ENCODE measurements at regions not wholly inside any gene's neighbourhood (a gene's known extent, or its start where the extent isn't known, plus 50 kb on each side); places are given as distances from the start of the nearest gene placed in this dataset.

DNA sequence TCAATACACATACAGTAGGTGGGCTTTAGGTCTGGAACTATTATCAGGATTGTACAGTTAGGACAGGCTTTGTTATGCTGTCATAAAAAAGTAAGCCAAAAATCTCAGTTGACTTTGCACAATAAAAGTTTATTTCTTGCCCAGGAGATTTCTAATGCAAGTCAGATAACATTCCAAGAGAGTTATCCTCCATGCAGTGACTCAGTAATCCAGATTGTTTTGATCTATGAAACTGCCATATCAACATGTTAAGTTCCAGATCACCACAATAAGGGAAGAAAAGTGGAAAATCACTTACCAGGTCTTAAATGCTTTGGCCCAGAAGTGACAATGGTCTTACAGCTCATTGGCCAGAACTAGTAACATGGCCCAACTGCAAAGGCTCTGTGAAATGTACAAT, 636.2 kb upstream of the KLF12 start:
- TF ChIP-seq, protein P1, sequence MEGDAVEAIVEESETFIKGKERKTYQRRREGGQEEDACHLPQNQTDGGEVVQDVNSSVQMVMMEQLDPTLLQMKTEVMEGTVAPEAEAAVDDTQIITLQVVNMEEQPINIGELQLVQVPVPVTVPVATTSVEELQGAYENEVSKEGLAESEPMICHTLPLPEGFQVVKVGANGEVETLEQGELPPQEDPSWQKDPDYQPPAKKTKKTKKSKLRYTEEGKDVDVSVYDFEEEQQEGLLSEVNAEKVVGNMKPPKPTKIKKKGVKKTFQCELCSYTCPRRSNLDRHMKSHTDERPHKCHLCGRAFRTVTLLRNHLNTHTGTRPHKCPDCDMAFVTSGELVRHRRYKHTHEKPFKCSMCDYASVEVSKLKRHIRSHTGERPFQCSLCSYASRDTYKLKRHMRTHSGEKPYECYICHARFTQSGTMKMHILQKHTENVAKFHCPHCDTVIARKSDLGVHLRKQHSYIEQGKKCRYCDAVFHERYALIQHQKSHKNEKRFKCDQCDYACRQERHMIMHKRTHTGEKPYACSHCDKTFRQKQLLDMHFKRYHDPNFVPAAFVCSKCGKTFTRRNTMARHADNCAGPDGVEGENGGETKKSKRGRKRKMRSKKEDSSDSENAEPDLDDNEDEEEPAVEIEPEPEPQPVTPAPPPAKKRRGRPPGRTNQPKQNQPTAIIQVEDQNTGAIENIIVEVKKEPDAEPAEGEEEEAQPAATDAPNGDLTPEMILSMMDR (IDR thresholded peaks at IDR 0.05), result no peak
- TF ChIP-seq POLR2A (IDR thresholded peaks at IDR 0.05) (no peak), EP300 (IDR thresholded peaks at IDR 0.05) (no peak), POLR2AphosphoS5 (IDR thresholded peaks at IDR 0.05) (no peak)

All from gastroesophageal sphincter (tissue), 3 donors.